ENCODE measurements at regions not wholly inside any gene's neighbourhood (a gene's known extent, or its start where the extent isn't known, plus 50 kb on each side); places are given as distances from the start of the nearest gene placed in this dataset.

- H3K4me3 ChIP-seq (ENCODE audit: severe bottlenecking), result no peak overlapping the region
- no peaks in the 10 kb centered on the region for H3K27me3 ChIP-seq (ENCODE audit: insufficient read depth, poor library complexity, severe bottlenecking)
- no peaks in the 10 kb centered on the region for H3K9me3 ChIP-seq (ENCODE audit: severe bottlenecking)
- no peaks in the 10 kb centered on the region for H3K36me3 ChIP-seq (ENCODE audit: low read depth)
- no peak overlapping the region for H3K27ac ChIP-seq (ENCODE audit: poor library complexity, severe bottlenecking)
- TF ChIP-seq, protein P1, sequence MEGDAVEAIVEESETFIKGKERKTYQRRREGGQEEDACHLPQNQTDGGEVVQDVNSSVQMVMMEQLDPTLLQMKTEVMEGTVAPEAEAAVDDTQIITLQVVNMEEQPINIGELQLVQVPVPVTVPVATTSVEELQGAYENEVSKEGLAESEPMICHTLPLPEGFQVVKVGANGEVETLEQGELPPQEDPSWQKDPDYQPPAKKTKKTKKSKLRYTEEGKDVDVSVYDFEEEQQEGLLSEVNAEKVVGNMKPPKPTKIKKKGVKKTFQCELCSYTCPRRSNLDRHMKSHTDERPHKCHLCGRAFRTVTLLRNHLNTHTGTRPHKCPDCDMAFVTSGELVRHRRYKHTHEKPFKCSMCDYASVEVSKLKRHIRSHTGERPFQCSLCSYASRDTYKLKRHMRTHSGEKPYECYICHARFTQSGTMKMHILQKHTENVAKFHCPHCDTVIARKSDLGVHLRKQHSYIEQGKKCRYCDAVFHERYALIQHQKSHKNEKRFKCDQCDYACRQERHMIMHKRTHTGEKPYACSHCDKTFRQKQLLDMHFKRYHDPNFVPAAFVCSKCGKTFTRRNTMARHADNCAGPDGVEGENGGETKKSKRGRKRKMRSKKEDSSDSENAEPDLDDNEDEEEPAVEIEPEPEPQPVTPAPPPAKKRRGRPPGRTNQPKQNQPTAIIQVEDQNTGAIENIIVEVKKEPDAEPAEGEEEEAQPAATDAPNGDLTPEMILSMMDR (IDR thresholded peaks at IDR 0.05; ENCODE audit: poor library complexity, severe bottlenecking), result no peak
- no peak for ATAC-seq (ENCODE audit: low read depth)
- peaks cover 23% of the 10 kb centered on the region for H3K4me1 ChIP-seq (ENCODE audit: insufficient read depth, poor library complexity, severe bottlenecking)
- no peak for DNase-seq (ENCODE audit: low spot score)
Measured at GRCh38 chr15:96262549-96263489, 67.7 kb upstream of the NR2F2 start.

- DNase-seq (ENCODE audit: low spot score), result no peak
- peak overlapping the region; percentile 40 for H3K27ac ChIP-seq (ENCODE audit: poor library complexity, severe bottlenecking)
- TF ChIP-seq, protein P1 (IDR thresholded peaks at IDR 0.05; ENCODE audit: poor library complexity, severe bottlenecking), result no peak
Measured at GRCh38 chr15:96264351-96264798, 66.1 kb upstream of the NR2F2 start.

DNA sequence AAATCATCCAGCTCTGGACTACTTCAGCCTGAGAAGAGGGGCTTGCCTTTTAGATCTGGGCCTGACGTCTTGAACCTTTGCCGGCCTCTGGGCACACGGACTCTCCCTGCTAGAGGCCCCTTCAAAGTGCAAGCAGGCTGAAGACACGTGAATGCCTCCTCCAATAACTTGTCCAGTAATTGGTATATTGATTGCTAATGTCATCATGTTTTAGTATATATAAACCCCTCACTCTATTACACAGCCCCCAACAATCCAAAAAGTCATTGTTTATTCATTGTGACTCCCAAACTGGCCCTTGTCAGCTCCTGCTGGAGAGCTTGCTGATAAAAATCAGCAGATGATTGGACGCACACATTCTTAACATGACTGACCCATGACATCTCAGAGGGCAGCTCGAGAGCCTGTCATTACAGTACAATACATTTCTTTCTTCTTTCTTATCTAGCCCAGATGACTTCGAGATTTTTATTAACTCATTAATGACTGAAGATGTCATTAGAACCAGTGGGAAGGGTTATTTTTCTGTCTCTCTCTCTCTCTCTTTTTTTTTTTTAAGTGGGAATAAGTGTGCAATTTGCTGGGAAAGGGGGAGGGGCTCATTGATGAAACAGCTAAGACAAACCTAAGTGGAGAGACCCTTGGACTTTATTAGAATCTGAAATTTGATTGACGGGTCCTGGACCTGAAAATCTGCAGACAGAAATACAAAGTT is 65.5 kb upstream of the NR2F2 start:
- Histone ChIP-seq H3K27me3 (ENCODE audit: insufficient read depth, poor library complexity, severe bottlenecking) (no peaks in the 10 kb centered on the region), H3K4me1 (ENCODE audit: insufficient read depth, poor library complexity, severe bottlenecking) (peaks cover 42% of the 10 kb centered on the region), H3K27ac (ENCODE audit: poor library complexity, severe bottlenecking) (peak overlapping the region; percentile 40), H3K4me3 (ENCODE audit: severe bottlenecking) (no peak overlapping the region), H3K36me3 (ENCODE audit: low read depth) (no peaks in the 10 kb centered on the region), H3K9me3 (ENCODE audit: severe bottlenecking) (no peaks in the 10 kb centered on the region)
- ATAC-seq (ENCODE audit: low read depth) (peak; percentile 64), DNase-seq (ENCODE audit: low spot score) (no peak)
- TF ChIP-seq, protein P1 (IDR thresholded peaks at IDR 0.05; ENCODE audit: poor library complexity, severe bottlenecking), result no peak

More at GRCh38 chr15:96264351-96264798, 66.1 kb upstream of the NR2F2 start:
- Histone ChIP-seq H3K36me3 (ENCODE audit: low read depth) (no peaks in the 10 kb centered on the region), H3K4me3 (ENCODE audit: severe bottlenecking) (no peak overlapping the region), H3K4me1 (ENCODE audit: insufficient read depth, poor library complexity, severe bottlenecking) (peaks cover 36% of the 10 kb centered on the region), H3K27me3 (ENCODE audit: insufficient read depth, poor library complexity, severe bottlenecking) (no peaks in the 10 kb centered on the region), H3K9me3 (ENCODE audit: severe bottlenecking) (no peaks in the 10 kb centered on the region)
- peak; percentile 59 for ATAC-seq (ENCODE audit: low read depth)

- H3K4me3 ChIP-seq (ENCODE audit: severe bottlenecking), result no peak overlapping the region
- peaks cover 54% of the 10 kb centered on the region for H3K4me1 ChIP-seq (ENCODE audit: insufficient read depth, poor library complexity, severe bottlenecking)
- TF ChIP-seq, protein P1 (IDR thresholded peaks at IDR 0.05; ENCODE audit: poor library complexity, severe bottlenecking), result no peak
Measured at GRCh38 chr15:96266456-96266855, 64.0 kb upstream of the NR2F2 start.

More at GRCh38 chr15:96266456-96266855, 64.0 kb upstream of the NR2F2 start:
- DNase-seq (ENCODE audit: low spot score), result no peak
- no peaks in the 10 kb centered on the region for H3K36me3 ChIP-seq (ENCODE audit: low read depth)
- H3K9me3 ChIP-seq (ENCODE audit: severe bottlenecking), result no peaks in the 10 kb centered on the region
- H3K27ac ChIP-seq (ENCODE audit: poor library complexity, severe bottlenecking), result no peak overlapping the region
- ATAC-seq (ENCODE audit: low read depth), result no peak
- H3K27me3 ChIP-seq (ENCODE audit: insufficient read depth, poor library complexity, severe bottlenecking), result no peaks in the 10 kb centered on the region
